ENCODE measurements at regions not wholly inside any gene's neighbourhood (a gene's known extent, or its start where the extent isn't known, plus 50 kb on each side); places are given as distances from the start of the nearest gene placed in this dataset.

DNA sequence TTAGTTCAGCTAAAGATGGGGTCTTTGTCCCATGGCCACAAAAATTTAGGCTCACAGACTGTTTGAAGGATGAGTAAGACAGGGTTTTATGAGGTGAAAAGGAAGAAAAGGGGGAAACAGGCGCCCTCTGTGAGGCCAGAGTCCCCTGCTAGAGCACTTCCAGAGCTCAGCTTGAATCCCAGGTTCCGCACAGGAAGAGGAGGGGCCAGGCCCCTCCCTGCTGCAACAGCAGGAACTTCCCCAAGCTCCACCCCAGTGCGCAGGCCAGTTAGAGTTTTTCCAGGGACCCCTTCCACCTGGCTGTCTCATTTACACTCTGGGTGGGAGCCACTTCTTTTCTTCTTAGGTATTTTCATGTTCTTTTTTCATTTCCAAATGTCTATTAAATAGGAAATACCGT lies 480.8 kb downstream of the PSAT1 start:
- H3K4me3 ChIP-seq (ENCODE audit: low read depth, poor library complexity, severe bottlenecking) = no peak overlapping the region
- 75 to 87% methylated on average over 4 of the region's 4 CpGs for WGBS, 2 donors
- TF ChIP-seq, protein P1, sequence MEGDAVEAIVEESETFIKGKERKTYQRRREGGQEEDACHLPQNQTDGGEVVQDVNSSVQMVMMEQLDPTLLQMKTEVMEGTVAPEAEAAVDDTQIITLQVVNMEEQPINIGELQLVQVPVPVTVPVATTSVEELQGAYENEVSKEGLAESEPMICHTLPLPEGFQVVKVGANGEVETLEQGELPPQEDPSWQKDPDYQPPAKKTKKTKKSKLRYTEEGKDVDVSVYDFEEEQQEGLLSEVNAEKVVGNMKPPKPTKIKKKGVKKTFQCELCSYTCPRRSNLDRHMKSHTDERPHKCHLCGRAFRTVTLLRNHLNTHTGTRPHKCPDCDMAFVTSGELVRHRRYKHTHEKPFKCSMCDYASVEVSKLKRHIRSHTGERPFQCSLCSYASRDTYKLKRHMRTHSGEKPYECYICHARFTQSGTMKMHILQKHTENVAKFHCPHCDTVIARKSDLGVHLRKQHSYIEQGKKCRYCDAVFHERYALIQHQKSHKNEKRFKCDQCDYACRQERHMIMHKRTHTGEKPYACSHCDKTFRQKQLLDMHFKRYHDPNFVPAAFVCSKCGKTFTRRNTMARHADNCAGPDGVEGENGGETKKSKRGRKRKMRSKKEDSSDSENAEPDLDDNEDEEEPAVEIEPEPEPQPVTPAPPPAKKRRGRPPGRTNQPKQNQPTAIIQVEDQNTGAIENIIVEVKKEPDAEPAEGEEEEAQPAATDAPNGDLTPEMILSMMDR (IDR thresholded peaks at IDR 0.05) = no peak
- TF ChIP-seq POLR2A (IDR thresholded peaks at IDR 0.05) = no peak
- intact Hi-C loops (cut with DNase I; ENCODE audit: low total_unique reads) = no loop called here
- no peak for DNase-seq (ENCODE audit: low spot score in 2 of 2)

- 60 to 70% methylated on average over 3 of the region's 3 CpGs for WGBS, 2 donors
- DNase-seq (ENCODE audit: low spot score in 2 of 2) = no peak
- intact Hi-C loops (cut with DNase I; ENCODE audit: low total_unique reads) = no loop called here
Measured at GRCh38 chr9:78778318-78778717, 481.4 kb downstream of the PSAT1 start.

GRCh38 chr9:78778861-78779374 lies 482.0 kb downstream of the PSAT1 start:
- no peak overlapping the region for H3K4me3 ChIP-seq (ENCODE audit: low read depth, poor library complexity, severe bottlenecking)
- no peak for TF ChIP-seq POLR2A (IDR thresholded peaks at IDR 0.05)
- TF ChIP-seq, protein P1 (IDR thresholded peaks at IDR 0.05) = no peak
- intact Hi-C loops (cut with DNase I; ENCODE audit: low total_unique reads) = no loop called here
- WGBS, 2 donors = 59 to 62% methylated on average over 4 of the region's 4 CpGs
- no peak for DNase-seq (ENCODE audit: low spot score in 2 of 2)

More at GRCh38 chr9:78778318-78778717, 481.4 kb downstream of the PSAT1 start:
- TF ChIP-seq POLR2A (IDR thresholded peaks at IDR 0.05) = no peak
- TF ChIP-seq, protein P1 (IDR thresholded peaks at IDR 0.05) = no peak
- H3K4me3 ChIP-seq (ENCODE audit: low read depth, poor library complexity, severe bottlenecking) = no peak overlapping the region

GRCh38 chr9:78781681-78782080 lies 484.8 kb downstream of the PSAT1 start:
- DNase-seq (ENCODE audit: low spot score in 2 of 2) = no peak
- 85 to 87% methylated on average over 4 of the region's 4 CpGs for WGBS, 2 donors
- TF ChIP-seq, protein P1 (IDR thresholded peaks at IDR 0.05) = no peak
- no peak for TF ChIP-seq POLR2A (IDR thresholded peaks at IDR 0.05)
- no peak overlapping the region for H3K4me3 ChIP-seq (ENCODE audit: low read depth, poor library complexity, severe bottlenecking)
- intact Hi-C loops (cut with DNase I; ENCODE audit: low total_unique reads) = no loop called here

- intact Hi-C loops (cut with DNase I; ENCODE audit: low total_unique reads) = no loop called here
- no peak for DNase-seq (ENCODE audit: low spot score in 2 of 2)
- TF ChIP-seq POLR2A (IDR thresholded peaks at IDR 0.05) = no peak
- TF ChIP-seq, protein P1 (IDR thresholded peaks at IDR 0.05) = no peak
- WGBS, 2 donors = 77 to 87% methylated on average over 3 of the region's 3 CpGs
- no peak overlapping the region for H3K4me3 ChIP-seq (ENCODE audit: low read depth, poor library complexity, severe bottlenecking)
Measured at GRCh38 chr9:78782234-78782633, 485.3 kb downstream of the PSAT1 start.

- H3K4me3 ChIP-seq (ENCODE audit: low read depth, poor library complexity, severe bottlenecking) = no peak overlapping the region
- intact Hi-C loops (cut with DNase I; ENCODE audit: low total_unique reads) = no loop called here
- no peak for DNase-seq (ENCODE audit: low spot score in 2 of 2)
- 77 to 90% methylated on average over 3 of the region's 3 CpGs for WGBS, 2 donors
- TF ChIP-seq, protein P1 (IDR thresholded peaks at IDR 0.05) = no peak
- TF ChIP-seq POLR2A (IDR thresholded peaks at IDR 0.05) = no peak
Measured at GRCh38 chr9:78782858-78783257, 485.9 kb downstream of the PSAT1 start.
